Mesodermal cell (in vitro differentiated cells): ENCODE measurements at regions not wholly inside any gene's neighbourhood (a gene's known extent, or its start where the extent isn't known, plus 50 kb on each side); places are given as distances from the start of the nearest gene placed in this dataset.
"Not testable (repeated sequence)": the region's sequence is repeated elsewhere in the genome, so short reads cannot be mapped to it uniquely, and the experiment has no call there.

ENCODE experiments used
- H3K27ac ChIP-seq: 2 replicates; pipeline ENCODE4 v1.7.0; 2013; ENCODE audit warnings: mild to moderate bottlenecking, low read depth, low read length, moderate library complexity; ENCODE audit not compliant: severe bottlenecking
- H3K36me3 ChIP-seq: 2 replicates; pipeline ENCODE4 v1.7.1; 2013; ENCODE audit warnings: mild to moderate bottlenecking, low read length, moderate library complexity; ENCODE audit not compliant: control insufficient read depth, insufficient read depth
- H3K4me1 ChIP-seq: one replicate; pipeline ENCODE4 v1.7.1; 2013; ENCODE audit warnings: mild to moderate bottlenecking, low read length; ENCODE audit not compliant: insufficient read depth, control insufficient read depth, poor library complexity, severe bottlenecking
- H3K4me3 ChIP-seq: 2 replicates; pipeline ENCODE4 v1.7.0; 2013; ENCODE audit warnings: low read length, control low read depth, mild to moderate bottlenecking; ENCODE audit not compliant: insufficient read depth, poor library complexity, severe bottlenecking; ENCODE audit errors: extremely low read depth
- H3K9me3 ChIP-seq: 2 replicates; pipeline ENCODE4 v1.7.1; 2013; ENCODE audit warnings: mild to moderate bottlenecking, low read length, moderate library complexity; ENCODE audit not compliant: control insufficient read depth
- WGBS, 2 experiments: methylation state at CpG; one replicate each; pipeline ENCODE4 v1.1.5; 2013; ENCODE audit warnings: missing lambda C conversion rate in 2 of 2; ENCODE audit not compliant: insufficient coverage in 2 of 2; 5-methylcytosine and 5-hydroxymethylcytosine counted together

DNA sequence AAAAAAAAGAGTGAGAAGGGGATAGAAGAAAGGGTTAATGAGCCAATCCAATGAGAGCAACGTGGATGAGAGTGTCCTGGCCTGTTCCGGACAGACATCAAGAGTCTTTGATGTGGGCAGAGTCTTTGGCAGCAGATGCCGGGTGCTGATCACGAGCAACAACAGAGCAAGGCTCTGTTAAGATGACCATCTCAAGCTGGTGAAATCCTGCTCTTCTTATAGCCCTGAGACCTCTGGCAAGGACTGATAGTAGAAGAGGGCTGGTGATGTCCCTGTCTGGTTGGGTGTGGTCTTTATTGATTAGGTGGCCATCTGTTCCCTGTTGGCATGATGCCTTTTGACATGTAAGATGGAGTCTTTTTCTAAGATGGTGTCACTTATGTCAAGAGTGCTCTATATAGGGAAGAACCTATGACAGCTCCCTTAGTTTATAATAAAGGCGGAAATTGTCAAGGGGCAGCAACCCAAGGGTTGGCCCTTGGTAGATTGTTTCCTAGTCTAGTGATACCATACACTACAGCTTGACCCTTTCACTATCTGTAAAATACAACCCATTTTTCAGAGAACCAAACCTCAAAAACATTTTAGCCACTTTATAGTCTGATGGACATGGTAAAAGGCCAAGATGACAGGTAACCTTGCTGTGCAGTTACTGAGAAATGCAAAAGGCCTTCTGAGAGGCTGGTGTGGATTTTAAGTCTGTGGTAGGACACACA, 313.3 kb downstream of the BCL2L11 start:
- not testable (repeated sequence) for H3K4me3 ChIP-seq, H3K9me3 ChIP-seq, H3K36me3 ChIP-seq, H3K4me1 ChIP-seq, H3K27ac ChIP-seq
- 40% methylated on average over 1 of the region's 5 CpGs; no CpG with 5 or more reads in 1 of the 2 experiments for WGBS, 2 experiments

DNA sequence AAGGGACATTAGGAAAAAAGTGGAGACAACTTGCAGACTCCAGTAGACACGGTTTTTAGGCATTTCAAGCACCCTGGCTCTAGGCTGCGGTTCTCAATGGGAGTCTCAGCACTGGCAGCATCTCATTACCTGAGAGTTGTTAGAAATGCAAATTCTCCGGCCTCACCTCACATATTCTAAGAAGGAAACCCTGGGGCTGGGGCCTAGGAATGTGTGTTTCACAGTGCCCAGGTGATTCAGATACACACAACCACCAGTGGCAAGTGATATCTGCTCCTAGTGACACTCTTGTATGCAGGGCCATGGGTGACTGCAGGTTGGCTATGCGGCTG, 313.9 kb downstream of the BCL2L11 start:
- 80% methylated on average over 1 of the region's 4 CpGs; no CpG with 5 or more reads in 1 of the 2 experiments for WGBS, 2 experiments

DNA sequence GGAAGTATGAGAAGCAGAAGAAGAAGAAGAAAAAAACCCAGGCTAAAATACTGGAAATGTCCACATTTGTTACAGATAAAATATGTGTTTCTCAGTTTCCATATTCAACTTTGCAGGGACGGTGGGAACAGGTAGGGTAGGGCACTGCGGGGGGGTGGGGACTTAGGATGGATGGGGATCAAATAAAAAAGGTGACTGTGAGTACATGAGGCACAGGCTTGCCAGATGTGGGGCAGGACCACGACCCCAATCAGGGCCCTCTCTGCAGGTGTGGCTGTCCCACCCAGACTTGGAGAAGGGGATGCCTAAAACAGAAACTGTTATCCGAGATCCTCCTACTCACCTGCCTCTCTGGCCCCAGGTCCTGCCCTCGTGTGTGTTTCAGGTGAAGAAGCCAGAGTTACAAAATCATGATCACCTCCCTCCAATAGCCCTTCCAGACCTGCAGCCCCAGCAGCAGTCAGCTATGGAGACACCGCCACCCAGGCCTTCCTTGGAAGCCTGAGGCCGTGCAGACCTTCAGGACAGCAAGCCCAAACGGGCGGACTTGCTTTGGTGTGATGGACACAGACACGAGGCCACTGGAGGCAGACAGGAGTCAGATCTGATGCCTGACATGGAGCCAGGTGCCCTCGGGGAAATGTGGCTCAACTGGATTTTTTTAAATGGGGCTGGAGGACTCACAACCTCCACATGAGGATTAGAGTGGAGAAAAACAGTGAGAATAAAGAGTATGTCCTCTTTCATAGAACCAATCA, 315.0 kb downstream of the BCL2L11 start:
- not testable (repeated sequence) for H3K36me3 ChIP-seq, H3K9me3 ChIP-seq, H3K4me1 ChIP-seq, H3K27ac ChIP-seq, H3K4me3 ChIP-seq
- WGBS, 2 experiments, result 89 to 92% methylated on average over 2 to 3 of the region's 11 CpGs

More for the DNA sequence above, 313.9 kb downstream of the BCL2L11 start:
- H3K27ac ChIP-seq, H3K36me3 ChIP-seq, H3K4me1 ChIP-seq, H3K4me3 ChIP-seq, H3K9me3 ChIP-seq: not testable (repeated sequence)

DNA sequence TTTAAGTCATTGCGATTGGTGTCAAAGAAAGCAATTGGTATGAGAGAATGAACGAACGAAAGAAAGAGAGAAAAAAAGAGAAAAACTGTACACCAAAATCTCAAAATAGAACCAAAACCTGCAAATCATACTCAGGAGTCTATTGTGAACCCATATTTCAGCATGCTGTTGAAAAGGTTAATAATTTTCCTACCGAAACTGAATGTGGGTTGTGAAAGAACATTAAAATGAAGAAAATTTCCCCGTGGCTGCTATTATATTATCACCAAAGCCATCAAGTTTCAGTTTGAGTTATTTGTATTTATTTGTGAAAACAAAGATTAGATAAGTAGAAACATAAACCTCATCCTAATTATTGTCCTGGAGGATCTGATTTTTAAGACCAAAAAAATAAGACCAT, 315.7 kb downstream of the BCL2L11 start:
- H3K36me3 ChIP-seq, H3K4me3 ChIP-seq, H3K27ac ChIP-seq, H3K9me3 ChIP-seq, H3K4me1 ChIP-seq: not testable (repeated sequence)
- WGBS, 2 experiments, result no CpG with 5 or more reads among the region's 5 CpGs

DNA sequence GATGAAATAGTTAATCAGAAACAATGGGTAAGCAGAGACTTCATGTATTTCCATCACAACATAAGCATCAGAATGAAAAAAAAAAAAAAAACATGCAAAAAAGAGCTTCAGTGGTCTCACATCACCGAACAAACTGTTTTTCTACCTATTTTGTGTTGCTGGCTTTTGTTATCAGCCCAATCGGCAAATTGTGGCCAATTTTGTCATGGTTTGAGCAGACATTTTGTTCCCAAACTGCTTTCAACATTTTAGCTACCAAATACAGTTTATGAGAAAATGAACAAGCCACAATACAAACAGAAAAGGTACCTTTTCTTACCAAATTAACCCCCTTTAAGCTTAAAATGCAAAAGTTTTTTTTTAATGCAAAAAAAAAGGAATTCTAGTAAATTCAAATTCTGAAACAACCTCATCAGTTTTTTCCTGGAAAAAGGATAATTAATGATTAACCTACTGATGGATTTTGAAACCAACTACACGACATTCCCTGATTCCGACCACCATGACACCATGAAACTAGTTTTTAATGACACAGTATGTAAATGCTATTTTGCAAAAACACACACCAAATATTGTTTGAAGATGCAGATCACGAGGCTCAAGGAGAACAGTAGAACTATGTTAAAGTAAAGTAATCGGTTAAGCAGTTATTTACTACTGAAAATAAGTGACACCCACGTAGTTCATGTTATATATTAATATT, 316.7 kb downstream of the BCL2L11 start:
- WGBS, 2 experiments, result no CpG with 5 or more reads among the region's 7 CpGs
- not testable (repeated sequence) for H3K27ac ChIP-seq, H3K4me1 ChIP-seq, H3K36me3 ChIP-seq, H3K4me3 ChIP-seq, H3K9me3 ChIP-seq

DNA sequence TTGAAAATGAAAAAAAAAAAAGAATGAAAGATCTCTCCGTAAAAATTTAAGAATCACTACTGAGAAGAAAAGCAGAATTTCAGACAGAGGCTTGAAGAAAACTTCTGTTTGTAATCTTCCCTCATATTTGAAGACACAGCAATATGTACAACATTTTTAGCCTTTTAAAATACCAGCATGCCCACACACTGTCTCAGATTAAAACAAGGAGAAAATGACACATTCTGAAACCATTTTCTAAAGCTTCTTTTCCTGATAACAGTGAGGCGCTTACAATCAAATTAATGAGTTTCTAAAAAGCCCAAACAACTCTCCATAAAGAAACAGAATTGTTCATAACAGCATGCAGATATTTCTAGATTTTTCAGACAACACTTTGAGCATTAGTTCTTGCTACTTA, 317.4 kb downstream of the BCL2L11 start:
- not testable (repeated sequence) for H3K27ac ChIP-seq, H3K4me1 ChIP-seq, H3K36me3 ChIP-seq, H3K9me3 ChIP-seq, H3K4me3 ChIP-seq
- no CpG with 5 or more reads among the region's 2 CpGs for WGBS, 2 experiments

DNA sequence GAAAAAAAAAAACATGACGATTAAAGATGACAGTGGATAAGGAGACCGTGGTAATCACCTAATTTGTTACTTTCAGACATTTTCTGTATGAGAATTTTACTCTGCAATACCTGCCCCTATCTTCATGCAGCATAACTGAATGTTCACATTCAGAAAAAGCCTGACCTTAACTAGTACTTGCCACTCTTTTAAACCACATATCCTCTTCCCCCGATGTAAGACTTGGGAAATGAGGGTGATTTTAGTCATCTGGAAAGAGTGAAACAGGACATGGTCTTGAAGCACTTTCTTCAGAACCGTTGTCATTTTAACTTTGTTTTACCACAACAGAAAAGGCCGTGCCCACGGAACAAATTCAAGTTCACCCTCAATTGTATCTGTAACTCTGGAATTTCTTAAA, 318.5 kb downstream of the BCL2L11 start:
- H3K36me3 ChIP-seq, H3K4me3 ChIP-seq, H3K9me3 ChIP-seq, H3K27ac ChIP-seq, H3K4me1 ChIP-seq: not testable (repeated sequence)
- no CpG with 5 or more reads among the region's 6 CpGs for WGBS, 2 experiments

DNA sequence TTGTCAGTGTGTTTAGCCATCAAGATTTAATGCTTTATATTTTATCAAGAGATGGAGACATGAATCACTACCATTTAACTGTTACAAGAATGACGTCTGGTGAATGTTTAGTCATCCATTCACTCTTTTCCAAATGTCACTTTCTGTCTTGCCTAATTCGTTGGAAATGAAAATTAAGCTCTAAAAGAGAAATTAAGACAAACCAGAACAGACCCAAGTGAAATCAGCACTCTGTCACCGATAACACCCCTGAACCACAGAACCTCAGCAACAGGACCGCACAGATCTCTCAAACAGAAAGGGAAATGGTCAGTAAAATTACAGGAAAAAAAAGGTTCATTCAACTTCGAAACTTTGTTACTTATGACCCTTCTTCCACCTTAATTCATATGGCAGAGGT, 320.9 kb downstream of the BCL2L11 start:
- not testable (repeated sequence) for H3K36me3 ChIP-seq, H3K9me3 ChIP-seq, H3K4me1 ChIP-seq, H3K4me3 ChIP-seq, H3K27ac ChIP-seq
- no CpG with 5 or more reads among the region's 5 CpGs for WGBS, 2 experiments

DNA sequence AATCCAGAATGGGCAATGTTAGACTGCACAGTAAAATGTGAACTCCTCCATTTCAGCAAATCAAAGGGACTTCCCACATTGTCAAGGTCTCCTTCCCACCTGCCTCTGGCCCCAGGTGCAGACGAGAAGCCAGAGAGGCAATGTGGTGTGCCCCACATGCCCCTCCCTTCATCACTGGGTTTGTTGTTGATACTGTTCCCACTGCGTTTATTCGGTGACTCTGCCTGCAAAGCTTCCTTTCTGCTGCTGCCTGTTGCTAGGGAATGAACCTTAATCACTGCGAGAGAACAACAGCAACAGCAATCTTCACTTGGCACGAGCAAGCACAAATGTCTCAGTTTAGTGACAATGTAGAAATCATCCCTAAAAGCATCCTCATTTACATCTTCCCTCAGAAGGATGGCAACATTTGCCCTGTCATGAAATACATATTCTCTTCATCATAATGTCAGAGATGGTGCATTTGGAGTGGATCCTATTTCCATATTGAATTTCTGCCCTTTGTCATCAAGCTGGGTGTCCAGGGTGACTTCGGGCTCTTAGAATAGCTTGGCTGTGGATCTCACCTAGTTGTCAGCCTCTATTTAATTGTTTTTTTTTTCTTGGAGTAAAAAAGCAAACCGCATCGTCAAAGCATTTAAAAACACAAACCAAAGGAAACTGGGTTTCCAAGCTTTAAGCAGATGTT, 322.2 kb downstream of the BCL2L11 start:
- not testable (repeated sequence) for H3K27ac ChIP-seq, H3K9me3 ChIP-seq, H3K4me1 ChIP-seq, H3K4me3 ChIP-seq, H3K36me3 ChIP-seq
- WGBS, 2 experiments, result no CpG with 5 or more reads among the region's 8 CpGs

DNA sequence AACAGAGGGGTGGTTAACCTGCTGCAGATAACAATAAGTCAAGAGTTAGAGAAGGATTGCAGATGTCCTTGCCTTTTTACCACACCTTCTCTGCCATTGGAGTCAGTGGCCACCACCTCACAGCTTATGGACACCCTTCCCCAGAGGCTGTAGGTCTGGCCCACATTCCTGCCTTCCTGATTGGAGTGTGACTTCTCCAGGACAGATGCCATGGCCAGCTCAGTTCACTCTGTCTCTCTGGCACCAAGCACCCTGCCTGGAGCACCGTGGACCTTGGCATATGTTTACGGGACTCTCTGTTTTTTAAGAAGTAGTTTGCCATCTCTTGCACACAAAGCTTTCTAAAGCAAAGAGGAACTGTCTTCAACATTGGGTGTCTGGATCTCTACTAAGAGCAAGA, 323.8 kb downstream of the BCL2L11 start:
- no CpG with 5 or more reads among the region's 2 CpGs for WGBS, 2 experiments
- H3K4me1 ChIP-seq, H3K36me3 ChIP-seq, H3K4me3 ChIP-seq, H3K9me3 ChIP-seq, H3K27ac ChIP-seq: not testable (repeated sequence)
